Upper lobe of right lung (tissue), 1 donor: ENCODE measurements at regions not wholly inside any gene's neighbourhood (a gene's known extent, or its start where the extent isn't known, plus 50 kb on each side); places are given as distances from the start of the nearest gene placed in this dataset.

ENCODE experiments used
- ATAC-seq: fragments of 200-7000 bp; cut with Tn5 transposase; one replicate; pipeline ENCODE4 v1.9.1; 2020; ENCODE audit warnings: mild to moderate bottlenecking, moderate library complexity
- DNase-seq: peaks from one replicate; pipeline ENCODE4 v3.0.0-alpha.2; 2020
- H3K27ac ChIP-seq: fragments of 200-600 bp; one replicate; pipeline ENCODE4 v1.8.0; 2022
- H3K27me3 ChIP-seq: fragments of 200-600 bp; one replicate; pipeline ENCODE4 v1.8.0; 2022; ENCODE audit warnings: mild to moderate bottlenecking
- H3K36me3 ChIP-seq: fragments of 200-600 bp; one replicate; pipeline ENCODE4 v1.8.0; 2022
- H3K4me1 ChIP-seq: fragments of 200-600 bp; one replicate; pipeline ENCODE4 v1.8.0; 2022
- H3K4me3 ChIP-seq: fragments of 200-600 bp; one replicate; pipeline ENCODE4 v1.8.0; 2022; ENCODE audit warnings: mild to moderate bottlenecking
- H3K9me3 ChIP-seq: fragments of 200-600 bp; one replicate; pipeline ENCODE4 v1.8.0; 2022
- CTCF ChIP-seq: fragments of 200-600 bp; IDR thresholded peaks from one replicate; pipeline ENCODE4 v1.8.0; 2022; ENCODE audit warnings: antibody characterized with exemption
- intact Hi-C: fragments of 100-400 bp; cut with DNase I; formaldehyde crosslinking; loops from one replicate; pipeline ENCODE4 v1.11.0; 2022
- donor health status: DM: no; HTN: yes; CAD: no; lungs with severe emphysema.

DNA sequence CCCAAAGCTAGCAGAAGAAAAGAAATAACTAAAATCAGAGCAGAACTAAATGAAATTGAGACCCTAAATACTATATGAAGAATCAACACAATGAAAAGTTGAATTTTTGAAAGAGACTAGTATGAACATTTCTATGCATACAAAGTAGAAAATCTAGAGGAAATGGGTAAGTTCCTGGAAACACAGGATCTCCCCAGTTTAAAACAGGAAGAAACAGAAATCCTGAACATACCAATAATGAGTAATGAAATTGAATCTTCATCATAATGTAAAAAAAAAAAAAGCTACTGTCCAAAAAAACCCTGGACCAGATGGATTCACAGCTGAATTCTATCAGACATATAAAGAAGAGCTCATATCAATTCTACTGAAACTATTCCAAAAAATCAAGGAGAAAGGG, 233.5 kb downstream of the PLPP3 start:
- intact Hi-C loops = no loop called here
- H3K9me3 ChIP-seq = no peaks in the 10 kb centered on the region

DNA sequence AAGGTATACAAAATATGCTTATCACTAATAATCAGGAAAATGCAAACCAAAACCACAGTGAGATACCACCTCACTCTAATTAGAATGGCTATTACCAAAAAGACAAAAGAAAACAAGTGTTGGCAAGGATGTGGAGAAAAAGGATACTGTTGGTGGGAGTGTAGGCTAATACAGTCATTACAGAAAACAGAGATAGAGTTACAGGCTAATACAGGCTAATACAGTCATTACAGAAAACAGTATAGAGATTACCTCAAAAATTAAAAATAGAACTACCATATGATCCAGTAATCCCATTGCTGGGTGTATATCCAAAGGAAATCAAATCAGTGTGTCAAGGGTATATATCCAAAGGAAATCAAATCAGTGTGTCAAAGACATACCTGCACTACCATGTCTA, 238.4 kb downstream of the PLPP3 start:
- no peaks in the 10 kb centered on the region for H3K27me3 ChIP-seq
- DNase-seq (no peak), ATAC-seq (no peak)
- H3K27ac ChIP-seq = no peak overlapping the region
- TF ChIP-seq CTCF = no peak
- H3K9me3 ChIP-seq = no peaks in the 10 kb centered on the region
- H3K4me3 ChIP-seq = no peak overlapping the region
- H3K4me1 ChIP-seq = no peaks in the 10 kb centered on the region
- no peaks in the 10 kb centered on the region for H3K36me3 ChIP-seq
- intact Hi-C loops = no loop called here

More for the DNA sequence above, 233.5 kb downstream of the PLPP3 start:
- Histone ChIP-seq H3K4me3 (no peak overlapping the region), H3K27ac (no peak overlapping the region), H3K27me3 (no peaks in the 10 kb centered on the region), H3K4me1 (no peaks in the 10 kb centered on the region), H3K36me3 (no peaks in the 10 kb centered on the region)
- ATAC-seq (no peak), DNase-seq (no peak)
- TF ChIP-seq CTCF = no peak

DNA sequence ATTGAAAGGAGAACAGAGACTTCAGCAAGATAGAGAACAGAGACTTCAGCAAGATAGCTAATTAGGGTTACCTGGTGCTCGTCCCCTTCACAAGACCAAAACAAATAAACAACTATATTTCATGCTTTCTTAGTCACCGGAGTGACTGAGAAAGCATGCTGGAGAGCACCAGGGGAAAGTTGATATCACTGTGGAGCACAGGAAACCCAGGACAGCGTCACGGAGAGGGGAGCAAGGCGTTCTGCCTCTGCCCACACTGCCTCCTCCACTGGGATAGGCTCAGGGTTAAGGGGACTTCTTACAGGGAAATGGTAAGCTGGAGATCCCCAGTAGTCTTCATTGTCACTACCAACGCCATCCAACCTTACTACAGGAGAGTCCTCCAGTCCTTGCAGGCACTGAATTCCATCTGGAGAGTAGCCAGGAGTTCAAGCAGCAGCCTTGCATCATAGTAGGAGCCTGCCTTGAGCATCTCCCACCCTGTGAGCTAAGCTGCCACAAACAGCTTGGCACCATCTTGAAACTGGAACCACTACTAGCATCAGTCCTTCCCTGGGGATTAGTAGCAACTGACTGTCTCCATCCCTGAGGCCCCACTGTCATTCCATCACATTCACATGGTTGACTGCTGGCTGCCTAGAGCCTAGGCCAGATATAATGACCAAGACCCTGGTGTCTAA, 239.4 kb downstream of the PLPP3 start:
- no peak for TF ChIP-seq CTCF
- DNase-seq = no peak
- intact Hi-C loops = no loop called here
- Histone ChIP-seq H3K27me3 (no peaks in the 10 kb centered on the region), H3K27ac (no peak overlapping the region), H3K9me3 (no peaks in the 10 kb centered on the region), H3K4me1 (no peaks in the 10 kb centered on the region), H3K36me3 (no peaks in the 10 kb centered on the region), H3K4me3 (no peak overlapping the region)
- no peak for ATAC-seq

DNA sequence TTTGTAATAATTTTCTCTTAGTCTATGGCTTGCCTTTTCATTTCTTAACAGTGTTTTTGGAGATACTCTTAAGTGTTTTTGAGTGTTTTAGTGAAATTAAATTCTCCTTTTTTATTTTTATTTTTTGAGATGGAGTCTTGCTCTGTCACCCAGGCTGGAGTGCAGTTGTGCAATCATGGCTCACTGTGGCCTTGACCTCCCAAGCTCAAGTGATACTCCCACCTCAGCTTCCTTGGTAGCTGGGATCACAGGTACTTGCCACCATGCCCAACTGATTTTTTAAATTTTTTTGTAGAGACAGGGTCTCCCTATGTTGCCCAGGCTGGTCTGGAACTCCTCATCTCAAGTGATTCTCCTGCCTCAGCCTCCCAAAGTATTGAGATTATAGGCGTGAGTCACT, 240.3 kb downstream of the PLPP3 start:
- DNase-seq (no peak), ATAC-seq (no peak)
- H3K4me1 ChIP-seq = no peaks in the 10 kb centered on the region
- intact Hi-C loops = no loop called here
- TF ChIP-seq CTCF = no peak
- H3K36me3 ChIP-seq = no peaks in the 10 kb centered on the region
- no peak overlapping the region for H3K27ac ChIP-seq
- no peaks in the 10 kb centered on the region for H3K9me3 ChIP-seq
- no peaks in the 10 kb centered on the region for H3K27me3 ChIP-seq
- H3K4me3 ChIP-seq = no peak overlapping the region

DNA sequence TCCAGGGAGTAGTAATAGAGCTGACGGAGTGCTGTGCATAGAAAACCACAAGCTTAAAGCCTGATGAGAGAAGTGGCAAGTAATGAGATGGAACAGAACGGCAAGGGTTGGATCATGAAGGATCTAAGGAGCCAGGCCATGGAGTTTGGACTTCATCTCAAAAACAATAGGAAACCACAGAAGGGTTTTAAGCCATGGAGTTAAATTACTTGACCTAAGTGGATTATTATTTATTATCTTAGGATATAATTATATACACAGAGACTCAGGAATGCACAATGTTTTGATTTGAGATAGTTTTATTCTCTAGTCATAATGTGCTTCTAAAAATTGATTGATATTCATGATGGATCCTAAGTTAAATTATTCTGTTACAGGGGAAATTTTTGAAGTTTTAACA, 242.4 kb downstream of the PLPP3 start:
- TF ChIP-seq CTCF = no peak
- Histone ChIP-seq H3K27ac (no peak overlapping the region), H3K27me3 (no peaks in the 10 kb centered on the region), H3K4me3 (no peak overlapping the region), H3K4me1 (no peaks in the 10 kb centered on the region), H3K9me3 (no peaks in the 10 kb centered on the region), H3K36me3 (no peaks in the 10 kb centered on the region)
- DNase-seq (no peak), ATAC-seq (no peak)
- intact Hi-C loops = no loop called here

DNA sequence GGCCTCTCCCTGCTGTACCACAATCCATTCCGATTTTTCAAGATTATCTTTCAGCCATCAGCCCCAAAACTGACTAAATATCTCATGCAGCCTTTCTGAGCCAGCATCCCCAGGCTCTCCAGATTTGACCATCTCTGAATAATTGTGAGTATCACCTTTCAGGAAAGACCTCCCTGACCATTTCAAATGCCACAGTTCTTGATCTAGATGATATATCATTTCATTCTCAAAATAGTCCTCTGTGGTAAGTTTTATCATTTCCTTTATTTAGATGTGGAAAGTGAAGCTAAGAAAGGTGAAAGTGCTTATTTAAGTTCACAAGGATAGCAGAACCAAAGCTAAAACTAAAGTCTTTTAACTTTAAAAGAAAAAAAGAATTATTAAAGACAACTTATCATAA, 244.0 kb downstream of the PLPP3 start:
- Histone ChIP-seq H3K9me3 (no peaks in the 10 kb centered on the region), H3K4me3 (no peak overlapping the region), H3K36me3 (no peaks in the 10 kb centered on the region), H3K4me1 (no peaks in the 10 kb centered on the region), H3K27ac (no peak overlapping the region), H3K27me3 (no peaks in the 10 kb centered on the region)
- no peak for DNase-seq
- TF ChIP-seq CTCF = no peak
- intact Hi-C loops = no loop called here
- no peak for ATAC-seq
